Left lung (tissue), 4 donors: ENCODE measurements at regions not wholly inside any gene's neighbourhood (a gene's known extent, or its start where the extent isn't known, plus 50 kb on each side); places are given as distances from the start of the nearest gene placed in this dataset.

Experiments used
- ATAC-seq: fragments of 200-7000 bp; cut with Tn5 transposase; one replicate; pipeline ENCODE4 v1.9.1; 2020; ENCODE audit warnings: moderate library complexity
- DNase-seq, 4 donors: peaks; one replicate each; pipeline ENCODE4 v3.0.0-alpha.2; 2013 to 2020
- H3K27ac ChIP-seq, 2 donors: fragments of 200-600 bp; sonication (generic) in 1 of 2; one replicate each; pipeline versions ENCODE4 v1.5.0 to v1.8.0; 2020 to 2021
- H3K27me3 ChIP-seq, 2 donors: fragments of 200-600 bp; sonication (generic) in 1 of 2; one replicate each; pipeline versions ENCODE4 v1.5.0 to v1.8.0; 2020 to 2021
- H3K36me3 ChIP-seq, 2 donors: fragments of 200-600 bp; sonication (generic) in 1 of 2; one replicate each; pipeline versions ENCODE4 v1.5.0 to v1.8.0; 2020 to 2021
- H3K4me1 ChIP-seq, 2 donors: fragments of 200-600 bp; one replicate each; pipeline ENCODE4 v1.8.0; 2021
- H3K4me3 ChIP-seq, 2 donors: fragments of 200-600 bp; sonication (generic) in 1 of 2; one replicate each; pipeline versions ENCODE4 v1.5.0 to v1.8.0; 2020 to 2021; ENCODE audit warnings: mild to moderate bottlenecking in 1 of 2
- H3K9me3 ChIP-seq, 2 donors: fragments of 200-600 bp; sonication (generic) in 1 of 2; one replicate each; pipeline versions ENCODE4 v1.5.0 to v1.8.0; 2020 to 2021
- CTCF ChIP-seq, 2 donors: fragments of 200-600 bp; sonication (generic) in 1 of 2; IDR thresholded peaks; one replicate each; pipeline versions ENCODE4 v1.5.0 to v1.8.0; 2021; ENCODE audit warnings: antibody characterized with exemption in 2 of 2
- intact Hi-C, 2 donors: fragments of 100-400 bp; cut with DNase I; formaldehyde crosslinking; loops; one replicate each; pipeline versions ENCODE4 v1.11.2 to v1.14.2; 2022
- donor health status: DM: no; HTN: yes; CAD: no.
- donor health status: DM: no; HTN: no; CAD: no.

- intact Hi-C loops, result no loop called here
- no peak for ATAC-seq
- peak in 2 of 4 donors; percentile 5 to 83 for DNase-seq
- H3K27me3 ChIP-seq, result peaks cover 31 to 48% of the 10 kb centered on the region in 2 donors
- no peaks in the 10 kb centered on the region for H3K9me3 ChIP-seq
- TF ChIP-seq CTCF (IDR thresholded peaks at IDR 0.05), result no peak
- no peaks in the 10 kb centered on the region for H3K36me3 ChIP-seq
- peaks cover 17 to 29% of the 10 kb centered on the region in 2 donors for H3K4me1 ChIP-seq
- no peak overlapping the region for H3K27ac ChIP-seq
- H3K4me3 ChIP-seq, result peak overlapping the region; percentile 12 to 42
Measured at GRCh38 chr12:62190689-62191490, 69.3 kb upstream of the USP15 start.

- DNase-seq, result peak in 2 of 4 donors; percentile 30 to 86
- H3K27me3 ChIP-seq, result peaks cover 31 to 48% of the 10 kb centered on the region in 2 donors
- TF ChIP-seq CTCF (IDR thresholded peaks at IDR 0.05), result no peak
- H3K4me1 ChIP-seq, result peaks cover 17 to 29% of the 10 kb centered on the region in 2 donors
- H3K27ac ChIP-seq, result no peak overlapping the region
- H3K36me3 ChIP-seq, result no peaks in the 10 kb centered on the region
- peak overlapping the region; percentile 12 to 42 for H3K4me3 ChIP-seq
- intact Hi-C loops, result no loop called here
- ATAC-seq, result peak; percentile 53
- no peaks in the 10 kb centered on the region for H3K9me3 ChIP-seq
Measured at GRCh38 chr12:62191491-62192179, 68.6 kb upstream of the USP15 start.

- Histone ChIP-seq H3K36me3 (no peaks in the 10 kb centered on the region), H3K4me1 (peaks cover 17 to 29% of the 10 kb centered on the region in 2 donors), H3K27me3 (peaks cover 31 to 48% of the 10 kb centered on the region in 2 donors), H3K4me3 (peak overlapping the region; percentile 5 to 42), H3K9me3 (no peaks in the 10 kb centered on the region), H3K27ac (no peak overlapping the region)
- peak; percentile 61 to 68 for TF ChIP-seq CTCF (IDR thresholded peaks at IDR 0.05)
- ATAC-seq, result peak; percentile 99
- intact Hi-C loops, result no loop called here
- peak in 3 of 4 donors; percentile 43 to 85 (median 75) for DNase-seq
Measured at GRCh38 chr12:62192180-62192902, 67.9 kb upstream of the USP15 start.

GRCh38 chr12:62192903-62193250, 67.3 kb upstream of the USP15 start:
- no peaks in the 10 kb centered on the region for H3K9me3 ChIP-seq
- DNase-seq, result no peak
- H3K36me3 ChIP-seq, result no peaks in the 10 kb centered on the region
- no peak for TF ChIP-seq CTCF (IDR thresholded peaks at IDR 0.05)
- intact Hi-C loops, result no loop called here
- ATAC-seq, result no peak
- no peak overlapping the region for H3K27ac ChIP-seq
- peaks cover 17 to 29% of the 10 kb centered on the region in 2 donors for H3K4me1 ChIP-seq
- H3K27me3 ChIP-seq, result peaks cover 31 to 48% of the 10 kb centered on the region in 2 donors
- H3K4me3 ChIP-seq, result peak overlapping the region in 1 of 2 donors; percentile 4

GRCh38 chr12:62194031-62194430, 66.2 kb upstream of the USP15 start:
- Histone ChIP-seq H3K27ac (no peak overlapping the region), H3K27me3 (peaks cover 31 to 44% of the 10 kb centered on the region in 2 donors), H3K4me1 (peaks cover 17 to 29% of the 10 kb centered on the region in 2 donors), H3K9me3 (no peaks in the 10 kb centered on the region), H3K36me3 (no peaks in the 10 kb centered on the region), H3K4me3 (no peak overlapping the region)
- intact Hi-C loops, result no loop called here
- DNase-seq, result no peak
- ATAC-seq, result no peak
- TF ChIP-seq CTCF (IDR thresholded peaks at IDR 0.05), result no peak
